SK-N-SH (cell line): ENCODE measurements at regions not wholly inside any gene's neighbourhood (a gene's known extent, or its start where the extent isn't known, plus 50 kb on each side); places are given as distances from the start of the nearest gene placed in this dataset.

Experiments used
- CTCF ChIA-PET: fragments of 300-600, 350-600 bp; formaldehyde crosslinking; extraction: SDS; loops from one replicate; lab custom pipeline; 2021; lab: Yijun Ruan, JAX
- POLR2A ChIA-PET: fragments of 350-600 bp; sonication (Branson Sonifier 250); formaldehyde crosslinking; extraction: SDS; loops from one replicate; lab custom pipeline; 2020; ENCODE audit warnings: antibody characterized with exemption, inconsistent platforms; lab: Yijun Ruan, JAX
- DNase-seq: peaks from one replicate; pipeline ENCODE4 v3.0.0; 2012
- H2AFZ ChIP-seq: fragments of 200-600 bp; sonication (generic); 2 replicates; pipeline ENCODE4 v1.8.1; 2016; ENCODE audit warnings: antibody characterized with exemption, mild to moderate bottlenecking, low read depth
- H3F3A ChIP-seq: fragments of 200-600 bp; sonication (generic); replicated peaks from 2 replicates; pipeline ENCODE3; 2016; ENCODE audit warnings: antibody characterized with exemption, mild to moderate bottlenecking; ENCODE audit not compliant: insufficient read depth
- H3K27ac ChIP-seq, 2 experiments: fragments of 200-500 bp in 1 of 2; fragments of 200-600 bp in 1 of 2; sonication (Bioruptor generic) in 1 of 2; sonication (generic), shearing (Covaris generic) in 1 of 2; 2 replicates each; pipeline versions ENCODE4 v1.5.1 to v1.6.1; 2014 to 2016; ENCODE audit warnings: low read depth in 2 of 2, inconsistent platforms in 1 of 2, low read length in 1 of 2, mild to moderate bottlenecking in 1 of 2, mixed read lengths in 1 of 2
- H3K27me3 ChIP-seq: fragments of 200-600 bp; sonication (generic), shearing (Covaris generic); 2 replicates; pipeline ENCODE4 v1.6.1; 2016; ENCODE audit warnings: mixed run types; ENCODE audit not compliant: insufficient read depth
- H3K36me3 ChIP-seq, 2 experiments: fragments of 200-500 bp in 1 of 2; fragments of 200-600 bp in 1 of 2; sonication (Bioruptor generic) in 1 of 2; sonication (generic) in 1 of 2; replicated peaks in 1 of 2; 2 replicates each; pipeline versions ENCODE3 to v1.5.1; 2014 to 2016; ENCODE audit warnings: low read length in 1 of 2, mild to moderate bottlenecking in 1 of 2; ENCODE audit not compliant: insufficient read depth in 2 of 2, control insufficient read depth in 1 of 2
- H3K4me1 ChIP-seq, 2 experiments: fragments of 200-500 bp in 1 of 2; fragments of 200-600 bp in 1 of 2; sonication (Bioruptor generic) in 1 of 2; sonication (generic), shearing (Covaris generic) in 1 of 2; 2 replicates each; pipeline versions ENCODE4 v1.5.1 to v1.6.1; 2014 to 2016; ENCODE audit warnings: low read depth in 1 of 2, low read length in 1 of 2, mixed run types in 1 of 2; ENCODE audit not compliant: insufficient read depth in 2 of 2, control insufficient read depth in 1 of 2
- H3K4me2 ChIP-seq: fragments of 200-600 bp; sonication (generic), shearing (Covaris generic); 2 replicates; pipeline ENCODE4 v1.6.1; 2017; ENCODE audit warnings: mixed run types
- H3K4me3 ChIP-seq, 2 experiments: fragments of 200-500 bp in 1 of 2; fragments of 200-600 bp in 1 of 2; sonication (Bioruptor generic) in 1 of 2; sonication (generic), shearing (Covaris generic) in 1 of 2; 2 replicates each; pipeline versions ENCODE4 v1.5.1 to v1.8.1; 2014 to 2016; ENCODE audit warnings: low read depth in 2 of 2, inconsistent platforms in 1 of 2, low read length in 1 of 2, mild to moderate bottlenecking in 1 of 2, mixed read lengths in 1 of 2, moderate library complexity in 1 of 2
- H3K79me2 ChIP-seq: fragments of 200-600 bp; sonication (generic); 2 replicates; pipeline ENCODE4 v1.8.1; 2017; ENCODE audit warnings: mild to moderate bottlenecking; ENCODE audit not compliant: insufficient read depth
- H3K9ac ChIP-seq: fragments of 200-600 bp; sonication (generic); 2 replicates; pipeline ENCODE4 v1.6.1; 2017; ENCODE audit warnings: mixed run types
- H3K9me2 ChIP-seq: fragments of 200-600 bp; sonication (generic); 2 replicates; pipeline ENCODE4 v1.6.1; 2017; ENCODE audit warnings: mixed run types
- H3K9me3 ChIP-seq: fragments of 200-600 bp; sonication (generic); 2 replicates; pipeline ENCODE4 v1.6.1; 2017; ENCODE audit warnings: mixed run types, mild to moderate bottlenecking, moderate library complexity
- H4K20me1 ChIP-seq: fragments of 200-600 bp; sonication (generic); 2 replicates; pipeline ENCODE4 v1.6.1; 2017; ENCODE audit warnings: mild to moderate bottlenecking, mixed run types; ENCODE audit not compliant: insufficient read depth
- ELF1 ChIP-seq: IDR thresholded peaks from 2 replicates; pipeline ENCODE4 v1.4.0; 2012
- EP300 ChIP-seq, 2 experiments: IDR thresholded peaks; 2 replicates each; pipeline versions ENCODE4 v1.4.0 to v1.6.1; 2012; ENCODE audit warnings: borderline replicate concordance in 1 of 2, low read depth in 1 of 2, low read length in 1 of 2
- EZH2phosphoT487 ChIP-seq: fragments of 200-600 bp; sonication (generic); IDR thresholded peaks from 2 replicates; pipeline ENCODE4 v1.6.1; 2017; ENCODE audit warnings: low read depth, mixed run types, mild to moderate bottlenecking, antibody characterized with exemption, moderate library complexity, borderline replicate concordance
- FOSL2 ChIP-seq: IDR thresholded peaks from 2 replicates; pipeline ENCODE4 v1.4.0; 2012; ENCODE audit warnings: low read depth, mild to moderate bottlenecking, moderate library complexity, borderline replicate concordance
- FOXM1 ChIP-seq: IDR thresholded peaks from 2 replicates; pipeline ENCODE4 v1.4.0; 2012; ENCODE audit warnings: low read depth, mild to moderate bottlenecking
- GABPA ChIP-seq: IDR thresholded peaks from 2 replicates; pipeline ENCODE4 v1.4.0; 2012; ENCODE audit warnings: low read depth, mild to moderate bottlenecking
- GATA2 ChIP-seq: sonication (generic); formaldehyde crosslinking; IDR thresholded peaks from 2 replicates; pipeline ENCODE4 v1.5.0; 2020; ENCODE audit warnings: mild to moderate bottlenecking, missing genetic modification reagents
- MEF2A ChIP-seq: IDR thresholded peaks from 2 replicates; pipeline ENCODE4 v1.4.0; 2012; ENCODE audit warnings: low read depth, borderline replicate concordance
- MXI1 ChIP-seq: IDR thresholded peaks from 2 replicates; pipeline ENCODE4 v1.6.1; 2012; ENCODE audit warnings: mild to moderate bottlenecking, low read depth, low read length, improper control_type of control experiment
- NFIC ChIP-seq: IDR thresholded peaks from 2 replicates; pipeline ENCODE4 v1.4.0; 2012; ENCODE audit warnings: borderline replicate concordance
- NRF1 ChIP-seq: IDR thresholded peaks from 2 replicates; pipeline ENCODE4 v1.6.1; 2012; ENCODE audit warnings: low read depth, mild to moderate bottlenecking, low read length
- POLR2AphosphoS5 ChIP-seq: IDR thresholded peaks from 2 replicates; pipeline ENCODE4 v1.6.1; 2012; ENCODE audit warnings: low read depth, low read length
- RAD21 ChIP-seq: IDR thresholded peaks from 2 replicates; pipeline ENCODE4 v1.6.1; 2012; ENCODE audit warnings: mild to moderate bottlenecking, low read length
- RXRA ChIP-seq: IDR thresholded peaks from 2 replicates; pipeline ENCODE4 v1.4.0; 2012; ENCODE audit warnings: low read depth, mild to moderate bottlenecking, borderline replicate concordance
- SIN3A ChIP-seq: IDR thresholded peaks from 2 replicates; pipeline ENCODE4 v1.6.1; 2012; ENCODE audit warnings: low read depth, mild to moderate bottlenecking, low read length, moderate library complexity, borderline replicate concordance
- TEAD4 ChIP-seq: IDR thresholded peaks from 2 replicates; pipeline ENCODE4 v1.4.0; 2012; ENCODE audit warnings: mild to moderate bottlenecking, borderline replicate concordance; ENCODE audit not compliant: insufficient read depth
- WGBS: methylation state at CpG from one replicate; pipeline ENCODE4 v1.1.6; 2017; ENCODE audit warnings: low lambda C conversion rate; 5-methylcytosine and 5-hydroxymethylcytosine counted together
- TF ChIP-seq, protein P1 (sequence below): fragments of 150-350 bp; IDR thresholded peaks from 2 replicates; pipeline ENCODE4 v1.6.1; 2016; ENCODE audit warnings: mild to moderate bottlenecking, low read depth, low read length
- TF ChIP-seq, protein P2 (sequence below): fragments of 200-600 bp; sonication (generic); IDR thresholded peaks from 2 replicates; pipeline ENCODE4 v1.6.1; 2017; ENCODE audit warnings: antibody characterized with exemption, mild to moderate bottlenecking, moderate library complexity
- TF ChIP-seq, protein P3 (sequence below): IDR thresholded peaks from 2 replicates; pipeline ENCODE4 v1.6.1; 2012; ENCODE audit warnings: mild to moderate bottlenecking, low read depth, low read length, moderate library complexity
- TF ChIP-seq, protein P4 (sequence below): IDR thresholded peaks from 2 replicates; pipeline ENCODE4 v1.4.0; 2012; ENCODE audit warnings: low read depth, borderline replicate concordance

DNA sequence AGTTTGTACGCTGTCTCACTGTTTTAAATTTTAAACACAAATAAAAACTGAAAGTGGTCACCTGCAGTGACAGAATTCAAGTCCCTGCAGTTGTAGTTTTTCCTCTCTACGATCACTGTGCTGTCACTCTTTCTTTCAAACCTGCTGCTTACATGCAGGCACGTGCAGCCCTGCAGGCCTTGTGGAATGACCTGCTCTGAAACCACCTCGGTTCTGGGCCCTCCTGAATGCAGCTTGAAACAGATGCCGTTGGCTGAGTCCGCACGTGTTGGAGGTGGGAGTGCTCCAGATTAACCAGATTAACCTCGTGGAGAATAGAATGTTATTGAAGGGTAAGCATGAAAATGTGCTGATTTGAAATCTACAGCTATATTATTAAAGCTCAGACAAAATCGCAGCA lies 126.0 kb upstream of the ERCC6L2 start:
- POLR2A ChIA-PET = no interaction called here
- H4K20me1 ChIP-seq = no peaks in the 10 kb centered on the region
- H3K4me1 ChIP-seq = peaks cover 8 to 26% of the 10 kb centered on the region in 2 experiments; a peak in 3 of 4 replicates
- H3K9me3 ChIP-seq = no peaks in the 10 kb centered on the region
- H3K79me2 ChIP-seq = no peaks in the 10 kb centered on the region
- no peak overlapping the region for H2AFZ ChIP-seq
- no peaks in the 10 kb centered on the region for H3K27me3 ChIP-seq
- H3K27ac ChIP-seq = no peak overlapping the region
- no peaks in the 10 kb centered on the region for H3K36me3 ChIP-seq
- no peaks in the 10 kb centered on the region for H3K9me2 ChIP-seq
- TF ChIP-seq MXI1 = no peak
- TF ChIP-seq ELF1 = no peak
- no peak for TF ChIP-seq GABPA
- TF ChIP-seq FOXM1 = no peak
- TF ChIP-seq RXRA = no peak
- TF ChIP-seq NFIC = no peak
- TF ChIP-seq TEAD4 = no peak
- TF ChIP-seq RAD21 = no peak
- TF ChIP-seq SIN3A = no peak
- no peak for TF ChIP-seq MEF2A
- TF ChIP-seq, protein P1, sequence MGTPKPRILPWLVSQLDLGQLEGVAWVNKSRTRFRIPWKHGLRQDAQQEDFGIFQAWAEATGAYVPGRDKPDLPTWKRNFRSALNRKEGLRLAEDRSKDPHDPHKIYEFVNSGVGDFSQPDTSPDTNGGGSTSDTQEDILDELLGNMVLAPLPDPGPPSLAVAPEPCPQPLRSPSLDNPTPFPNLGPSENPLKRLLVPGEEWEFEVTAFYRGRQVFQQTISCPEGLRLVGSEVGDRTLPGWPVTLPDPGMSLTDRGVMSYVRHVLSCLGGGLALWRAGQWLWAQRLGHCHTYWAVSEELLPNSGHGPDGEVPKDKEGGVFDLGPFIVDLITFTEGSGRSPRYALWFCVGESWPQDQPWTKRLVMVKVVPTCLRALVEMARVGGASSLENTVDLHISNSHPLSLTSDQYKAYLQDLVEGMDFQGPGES = no peak
- no peak for TF ChIP-seq GATA2 (CRISPR knock-in tag)
- TF ChIP-seq, protein P2, sequence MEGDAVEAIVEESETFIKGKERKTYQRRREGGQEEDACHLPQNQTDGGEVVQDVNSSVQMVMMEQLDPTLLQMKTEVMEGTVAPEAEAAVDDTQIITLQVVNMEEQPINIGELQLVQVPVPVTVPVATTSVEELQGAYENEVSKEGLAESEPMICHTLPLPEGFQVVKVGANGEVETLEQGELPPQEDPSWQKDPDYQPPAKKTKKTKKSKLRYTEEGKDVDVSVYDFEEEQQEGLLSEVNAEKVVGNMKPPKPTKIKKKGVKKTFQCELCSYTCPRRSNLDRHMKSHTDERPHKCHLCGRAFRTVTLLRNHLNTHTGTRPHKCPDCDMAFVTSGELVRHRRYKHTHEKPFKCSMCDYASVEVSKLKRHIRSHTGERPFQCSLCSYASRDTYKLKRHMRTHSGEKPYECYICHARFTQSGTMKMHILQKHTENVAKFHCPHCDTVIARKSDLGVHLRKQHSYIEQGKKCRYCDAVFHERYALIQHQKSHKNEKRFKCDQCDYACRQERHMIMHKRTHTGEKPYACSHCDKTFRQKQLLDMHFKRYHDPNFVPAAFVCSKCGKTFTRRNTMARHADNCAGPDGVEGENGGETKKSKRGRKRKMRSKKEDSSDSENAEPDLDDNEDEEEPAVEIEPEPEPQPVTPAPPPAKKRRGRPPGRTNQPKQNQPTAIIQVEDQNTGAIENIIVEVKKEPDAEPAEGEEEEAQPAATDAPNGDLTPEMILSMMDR = no peak
- TF ChIP-seq, protein P3, sequence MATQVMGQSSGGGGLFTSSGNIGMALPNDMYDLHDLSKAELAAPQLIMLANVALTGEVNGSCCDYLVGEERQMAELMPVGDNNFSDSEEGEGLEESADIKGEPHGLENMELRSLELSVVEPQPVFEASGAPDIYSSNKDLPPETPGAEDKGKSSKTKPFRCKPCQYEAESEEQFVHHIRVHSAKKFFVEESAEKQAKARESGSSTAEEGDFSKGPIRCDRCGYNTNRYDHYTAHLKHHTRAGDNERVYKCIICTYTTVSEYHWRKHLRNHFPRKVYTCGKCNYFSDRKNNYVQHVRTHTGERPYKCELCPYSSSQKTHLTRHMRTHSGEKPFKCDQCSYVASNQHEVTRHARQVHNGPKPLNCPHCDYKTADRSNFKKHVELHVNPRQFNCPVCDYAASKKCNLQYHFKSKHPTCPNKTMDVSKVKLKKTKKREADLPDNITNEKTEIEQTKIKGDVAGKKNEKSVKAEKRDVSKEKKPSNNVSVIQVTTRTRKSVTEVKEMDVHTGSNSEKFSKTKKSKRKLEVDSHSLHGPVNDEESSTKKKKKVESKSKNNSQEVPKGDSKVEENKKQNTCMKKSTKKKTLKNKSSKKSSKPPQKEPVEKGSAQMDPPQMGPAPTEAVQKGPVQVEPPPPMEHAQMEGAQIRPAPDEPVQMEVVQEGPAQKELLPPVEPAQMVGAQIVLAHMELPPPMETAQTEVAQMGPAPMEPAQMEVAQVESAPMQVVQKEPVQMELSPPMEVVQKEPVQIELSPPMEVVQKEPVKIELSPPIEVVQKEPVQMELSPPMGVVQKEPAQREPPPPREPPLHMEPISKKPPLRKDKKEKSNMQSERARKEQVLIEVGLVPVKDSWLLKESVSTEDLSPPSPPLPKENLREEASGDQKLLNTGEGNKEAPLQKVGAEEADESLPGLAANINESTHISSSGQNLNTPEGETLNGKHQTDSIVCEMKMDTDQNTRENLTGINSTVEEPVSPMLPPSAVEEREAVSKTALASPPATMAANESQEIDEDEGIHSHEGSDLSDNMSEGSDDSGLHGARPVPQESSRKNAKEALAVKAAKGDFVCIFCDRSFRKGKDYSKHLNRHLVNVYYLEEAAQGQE = no peak
- no peak for TF ChIP-seq EP300 (IDR thresholded peaks at IDR 0.05; ENCODE audit: borderline replicate concordance in 1 of 2, low read depth in 1 of 2, low read length in 1 of 2)
- no peak for TF ChIP-seq EZH2phosphoT487
- no peak for TF ChIP-seq POLR2AphosphoS5
- TF ChIP-seq, protein P4, sequence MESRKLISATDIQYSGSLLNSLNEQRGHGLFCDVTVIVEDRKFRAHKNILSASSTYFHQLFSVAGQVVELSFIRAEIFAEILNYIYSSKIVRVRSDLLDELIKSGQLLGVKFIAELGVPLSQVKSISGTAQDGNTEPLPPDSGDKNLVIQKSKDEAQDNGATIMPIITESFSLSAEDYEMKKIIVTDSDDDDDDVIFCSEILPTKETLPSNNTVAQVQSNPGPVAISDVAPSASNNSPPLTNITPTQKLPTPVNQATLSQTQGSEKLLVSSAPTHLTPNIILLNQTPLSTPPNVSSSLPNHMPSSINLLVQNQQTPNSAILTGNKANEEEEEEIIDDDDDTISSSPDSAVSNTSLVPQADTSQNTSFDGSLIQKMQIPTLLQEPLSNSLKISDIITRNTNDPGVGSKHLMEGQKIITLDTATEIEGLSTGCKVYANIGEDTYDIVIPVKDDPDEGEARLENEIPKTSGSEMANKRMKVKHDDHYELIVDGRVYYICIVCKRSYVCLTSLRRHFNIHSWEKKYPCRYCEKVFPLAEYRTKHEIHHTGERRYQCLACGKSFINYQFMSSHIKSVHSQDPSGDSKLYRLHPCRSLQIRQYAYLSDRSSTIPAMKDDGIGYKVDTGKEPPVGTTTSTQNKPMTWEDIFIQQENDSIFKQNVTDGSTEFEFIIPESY = no peak
- TF ChIP-seq NRF1 = no peak
- no peak for TF ChIP-seq FOSL2
- WGBS = 69% methylated on average over 9 of the region's 9 CpGs
- H3F3A ChIP-seq = no peaks in the 10 kb centered on the region
- CTCF ChIA-PET = no interaction called here
- no peak overlapping the region for H3K9ac ChIP-seq
- no peak for DNase-seq
- no peak overlapping the region for H3K4me2 ChIP-seq
- H3K4me3 ChIP-seq = no peak overlapping the region
